Uterus (tissue), 3 donors: ENCODE measurements at regions not wholly inside any gene's neighbourhood (a gene's known extent, or its start where the extent isn't known, plus 50 kb on each side); places are given as distances from the start of the nearest gene placed in this dataset.

ENCODE experiments used
- DNase-seq, 2 donors: peaks; one replicate each; pipeline ENCODE4 v3.0.0-alpha.2; 2019 to 2020
- H3K27ac ChIP-seq, 2 donors: fragments of 200-600 bp; sonication (generic); 1 replicate in 1 of 2; 2 replicates in 1 of 2; pipeline ENCODE4 v1.5.1; 2016 to 2018
- H3K27me3 ChIP-seq, 2 donors: fragments of 200-600 bp; sonication (generic); one replicate each; pipeline ENCODE4 v1.5.1; 2018 to 2019; ENCODE audit warnings: control low read depth in 1 of 2
- H3K36me3 ChIP-seq, 2 donors: fragments of 200-600 bp; sonication (generic); one replicate each; pipeline ENCODE4 v1.5.1; 2019; ENCODE audit warnings: control low read depth in 1 of 2
- H3K4me1 ChIP-seq, 2 donors: fragments of 200-600 bp; sonication (generic); one replicate each; pipeline ENCODE4 v1.5.1; 2018 to 2019; ENCODE audit warnings: control low read depth in 1 of 2
- H3K4me3 ChIP-seq, 2 donors: fragments of 200-600 bp; sonication (generic); 1 replicate in 1 of 2; 2 replicates in 1 of 2; pipeline ENCODE4 v1.5.1; 2018 to 2019; ENCODE audit warnings: mild to moderate bottlenecking in 1 of 2
- H3K9me3 ChIP-seq, 2 donors: fragments of 200-600 bp; sonication (generic); one replicate each; pipeline ENCODE4 v1.5.1; 2019; ENCODE audit warnings: control low read depth in 1 of 2
- POLR2A ChIP-seq, 2 donors: fragments of 450-650 bp; IDR thresholded peaks; one replicate each; pipeline ENCODE4 v1.6.1; 2016; ENCODE audit warnings: antibody characterized with exemption in 2 of 2, mild to moderate bottlenecking in 1 of 2, moderate library complexity in 1 of 2
- intact Hi-C: fragments of 100-400 bp; cut with DNase I; formaldehyde crosslinking; loops from one replicate; pipeline ENCODE4 v1.15.1; 2023; ENCODE audit warnings: low total_unique reads
- TF ChIP-seq, protein P1 (sequence below), 4 experiments: fragments of 200-600 bp in 2 of 4; fragments of 450-650 bp in 2 of 4; sonication (generic) in 2 of 4; IDR thresholded peaks; one replicate each; pipeline ENCODE4 v1.5.1; 2016 to 2019; ENCODE audit warnings: antibody characterized with exemption in 4 of 4, mild to moderate bottlenecking in 2 of 4, moderate library complexity in 1 of 4
- donor health status: DM: yes; HTN: yes; CAD: no.

DNA sequence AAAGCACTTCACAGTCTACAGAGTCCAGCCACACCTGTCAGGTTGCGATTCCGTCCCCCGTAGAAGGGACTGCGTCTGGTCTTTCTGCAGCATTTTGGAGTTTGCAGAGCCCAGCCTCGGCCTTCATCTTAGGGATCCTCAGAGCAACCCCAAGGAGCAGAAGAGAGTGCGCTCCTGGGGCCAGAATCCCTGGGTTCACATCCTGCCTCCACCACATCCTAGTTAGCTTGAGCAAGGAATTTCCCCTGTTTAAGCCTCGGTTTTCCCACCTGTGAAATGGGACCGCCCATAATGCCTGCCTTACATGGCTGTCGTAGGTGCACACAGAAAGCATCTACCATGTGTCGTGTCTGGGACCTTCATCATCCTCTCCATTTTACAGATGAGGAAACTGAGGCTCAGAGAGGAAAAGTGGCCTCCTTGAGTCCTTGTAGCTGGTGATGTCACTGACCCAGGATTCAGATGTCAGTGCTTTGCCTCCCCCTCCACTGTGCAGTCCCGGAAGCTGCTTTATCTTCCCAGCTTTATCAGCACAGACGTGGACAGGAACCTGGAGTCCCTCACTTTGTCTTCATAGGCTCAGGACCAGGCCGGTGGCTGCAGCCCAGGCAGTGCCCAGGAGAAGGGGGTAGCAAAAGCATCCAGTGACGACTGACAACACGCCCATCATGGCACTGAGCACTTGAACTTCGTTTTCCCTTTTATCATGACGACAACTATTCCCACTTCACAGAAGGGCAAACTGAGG, 438.5 kb downstream of the MATN1 start:
- no peak for TF ChIP-seq POLR2A (IDR thresholded peaks at IDR 0.05)
- TF ChIP-seq, protein P1, sequence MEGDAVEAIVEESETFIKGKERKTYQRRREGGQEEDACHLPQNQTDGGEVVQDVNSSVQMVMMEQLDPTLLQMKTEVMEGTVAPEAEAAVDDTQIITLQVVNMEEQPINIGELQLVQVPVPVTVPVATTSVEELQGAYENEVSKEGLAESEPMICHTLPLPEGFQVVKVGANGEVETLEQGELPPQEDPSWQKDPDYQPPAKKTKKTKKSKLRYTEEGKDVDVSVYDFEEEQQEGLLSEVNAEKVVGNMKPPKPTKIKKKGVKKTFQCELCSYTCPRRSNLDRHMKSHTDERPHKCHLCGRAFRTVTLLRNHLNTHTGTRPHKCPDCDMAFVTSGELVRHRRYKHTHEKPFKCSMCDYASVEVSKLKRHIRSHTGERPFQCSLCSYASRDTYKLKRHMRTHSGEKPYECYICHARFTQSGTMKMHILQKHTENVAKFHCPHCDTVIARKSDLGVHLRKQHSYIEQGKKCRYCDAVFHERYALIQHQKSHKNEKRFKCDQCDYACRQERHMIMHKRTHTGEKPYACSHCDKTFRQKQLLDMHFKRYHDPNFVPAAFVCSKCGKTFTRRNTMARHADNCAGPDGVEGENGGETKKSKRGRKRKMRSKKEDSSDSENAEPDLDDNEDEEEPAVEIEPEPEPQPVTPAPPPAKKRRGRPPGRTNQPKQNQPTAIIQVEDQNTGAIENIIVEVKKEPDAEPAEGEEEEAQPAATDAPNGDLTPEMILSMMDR (IDR thresholded peaks at IDR 0.05), result no peak
- no peaks in the 10 kb centered on the region for H3K4me1 ChIP-seq
- no peak overlapping the region for H3K4me3 ChIP-seq
- no peak overlapping the region for H3K27ac ChIP-seq
- DNase-seq, result no peak
- intact Hi-C loops, result no loop called here
- H3K27me3 ChIP-seq, result no peaks in the 10 kb centered on the region
- H3K9me3 ChIP-seq, result no peaks in the 10 kb centered on the region
- H3K36me3 ChIP-seq, result no peaks in the 10 kb centered on the region

DNA sequence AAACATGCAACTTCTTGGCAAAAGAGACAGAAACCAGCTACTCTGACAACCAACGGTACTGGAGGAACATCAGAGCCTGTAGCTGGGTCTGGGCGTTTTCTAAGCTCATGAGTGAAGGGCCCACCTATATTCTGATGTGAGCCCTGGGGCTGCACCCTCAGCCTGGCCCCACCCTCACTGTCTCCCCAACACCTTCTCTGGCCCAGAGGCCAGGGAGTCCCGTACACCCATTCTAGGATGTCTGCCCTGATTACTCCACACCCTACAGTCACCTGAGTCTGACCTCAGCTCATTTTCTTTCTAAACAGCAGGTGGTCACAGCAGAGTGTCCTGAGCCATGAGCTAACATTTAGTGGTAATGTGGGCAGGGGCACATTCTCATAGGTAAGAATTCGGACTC, 439.2 kb downstream of the MATN1 start:
- Histone ChIP-seq H3K4me1 (no peaks in the 10 kb centered on the region), H3K27ac (no peak overlapping the region), H3K4me3 (no peak overlapping the region), H3K27me3 (no peaks in the 10 kb centered on the region), H3K36me3 (no peaks in the 10 kb centered on the region), H3K9me3 (no peaks in the 10 kb centered on the region)
- TF ChIP-seq, protein P1 (IDR thresholded peaks at IDR 0.05), result no peak
- no peak for TF ChIP-seq POLR2A (IDR thresholded peaks at IDR 0.05)
- intact Hi-C loops, result no loop called here
- DNase-seq, result no peak

DNA sequence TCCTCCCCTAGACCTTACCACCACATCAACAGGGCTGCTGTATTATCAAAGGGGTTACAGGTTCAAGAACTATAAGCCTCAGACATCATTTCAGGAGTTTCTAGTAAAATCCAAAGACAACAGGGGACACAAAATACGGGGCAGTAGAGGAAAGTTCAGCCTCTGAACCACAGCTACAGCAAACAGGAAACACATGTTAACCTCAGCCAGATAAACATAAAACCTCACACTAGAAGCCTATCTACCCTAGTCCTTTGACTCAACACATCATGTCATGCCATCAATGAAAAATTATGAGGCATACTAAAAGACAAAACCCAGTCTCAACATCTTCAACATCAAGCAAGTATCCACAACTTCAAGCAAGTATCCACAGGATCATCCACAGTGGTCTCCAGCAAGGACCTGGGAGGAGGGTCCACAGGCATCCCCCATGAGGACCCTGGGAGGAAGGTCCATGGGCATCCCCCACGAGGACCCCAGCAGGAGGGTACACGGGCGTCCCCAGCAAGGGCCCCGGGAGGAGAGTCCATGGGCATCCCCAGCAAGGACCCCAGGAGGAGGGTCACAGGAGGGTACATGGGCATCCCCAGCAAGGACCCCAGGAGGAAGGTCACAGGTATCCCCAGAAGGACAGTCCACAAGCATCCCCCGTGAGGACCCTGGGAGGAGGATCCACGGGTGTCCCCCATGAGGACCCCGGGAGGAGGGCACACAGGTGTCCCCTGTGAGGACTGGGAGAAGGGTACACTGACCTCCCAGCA, 440.0 kb downstream of the MATN1 start:
- H3K36me3 ChIP-seq, result no peaks in the 10 kb centered on the region
- no peak for TF ChIP-seq POLR2A (IDR thresholded peaks at IDR 0.05)
- TF ChIP-seq, protein P1 (IDR thresholded peaks at IDR 0.05), result no peak
- H3K27ac ChIP-seq, result no peak overlapping the region
- no peak overlapping the region for H3K4me3 ChIP-seq
- intact Hi-C loops, result no loop called here
- H3K4me1 ChIP-seq, result no peaks in the 10 kb centered on the region
- no peaks in the 10 kb centered on the region for H3K27me3 ChIP-seq
- no peaks in the 10 kb centered on the region for H3K9me3 ChIP-seq
- no peak for DNase-seq

DNA sequence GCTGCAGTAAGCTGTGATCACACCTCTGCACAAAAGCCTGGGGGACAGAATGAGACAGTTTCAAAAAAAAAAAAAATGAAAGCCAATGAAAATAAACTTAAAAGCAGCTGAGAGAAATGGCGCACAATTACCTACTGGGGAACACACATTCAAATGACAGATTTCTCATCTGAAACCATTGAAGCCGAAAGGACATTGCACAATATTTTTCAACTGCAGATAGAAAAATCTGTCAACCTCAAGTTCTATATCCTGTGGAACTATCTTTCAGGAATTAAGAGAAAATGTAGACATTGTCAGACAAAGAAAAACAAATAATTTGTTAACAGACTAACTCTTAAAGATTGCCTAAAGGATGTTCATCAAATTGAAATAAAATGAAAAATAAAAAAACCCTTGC, 442.8 kb downstream of the MATN1 start:
- H3K36me3 ChIP-seq, result no peaks in the 10 kb centered on the region
- H3K27me3 ChIP-seq, result no peaks in the 10 kb centered on the region
- H3K9me3 ChIP-seq, result no peaks in the 10 kb centered on the region
- DNase-seq, result no peak
- H3K4me3 ChIP-seq, result no peak overlapping the region
- TF ChIP-seq, protein P1 (IDR thresholded peaks at IDR 0.05), result no peak
- TF ChIP-seq POLR2A (IDR thresholded peaks at IDR 0.05), result no peak
- intact Hi-C loops, result no loop called here
- H3K4me1 ChIP-seq, result no peaks in the 10 kb centered on the region
- no peak overlapping the region for H3K27ac ChIP-seq

DNA sequence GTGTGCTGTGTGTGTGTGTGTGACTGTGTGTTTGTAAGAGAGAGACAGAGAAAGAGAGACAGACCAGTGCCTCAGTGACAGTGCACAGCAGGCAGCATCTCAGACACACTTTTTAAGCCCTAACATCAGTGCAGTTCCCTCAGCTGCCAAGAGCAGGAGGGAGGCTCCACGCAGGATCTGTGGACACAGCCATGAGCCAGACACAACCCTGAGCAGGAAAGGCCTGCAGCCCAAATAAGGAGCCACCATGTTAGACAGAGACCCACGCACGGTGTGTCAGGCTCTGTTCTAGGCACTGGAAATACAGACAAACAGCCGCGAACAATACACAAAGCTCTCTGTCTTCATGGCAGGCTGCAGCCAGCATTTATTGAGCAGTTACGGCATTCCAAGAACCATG, 445.5 kb downstream of the MATN1 start:
- H3K4me3 ChIP-seq, result no peak overlapping the region
- H3K36me3 ChIP-seq, result no peaks in the 10 kb centered on the region
- no peak for TF ChIP-seq POLR2A (IDR thresholded peaks at IDR 0.05)
- TF ChIP-seq, protein P1 (IDR thresholded peaks at IDR 0.05), result no peak
- no peaks in the 10 kb centered on the region for H3K9me3 ChIP-seq
- intact Hi-C loops, result no loop called here
- H3K4me1 ChIP-seq, result no peaks in the 10 kb centered on the region
- DNase-seq, result no peak
- no peak overlapping the region for H3K27ac ChIP-seq
- no peaks in the 10 kb centered on the region for H3K27me3 ChIP-seq
